Ovary (tissue), 7 donors: ENCODE measurements at regions not wholly inside any gene's neighbourhood (a gene's known extent, or its start where the extent isn't known, plus 50 kb on each side); places are given as distances from the start of the nearest gene placed in this dataset.

Source experiments
- DNase-seq, 5 donors: peaks; one replicate each; pipeline ENCODE4 v3.0.0-alpha.2; 2019 to 2020
- H3K27ac ChIP-seq, 2 donors: fragments of 200-600 bp; one replicate each; pipeline versions ENCODE4 v1.5.1 to v1.8.0; 2019 to 2022
- H3K27me3 ChIP-seq: fragments of 200-600 bp; one replicate; pipeline ENCODE4 v1.8.0; 2022
- H3K36me3 ChIP-seq: fragments of 200-600 bp; sonication (generic); one replicate; pipeline ENCODE4 v1.5.1; 2019
- H3K4me1 ChIP-seq: one replicate; pipeline ENCODE4 v1.8.1; 2013; ENCODE audit warnings: mild to moderate bottlenecking, moderate library complexity; ENCODE audit not compliant: insufficient read depth
- H3K4me3 ChIP-seq: fragments of 200-600 bp; sonication (generic); one replicate; pipeline ENCODE4 v1.5.1; 2017
- H3K9me3 ChIP-seq, 2 donors: fragments of 200-600 bp in 1 of 2; sonication (generic) in 1 of 2; one replicate each; pipeline versions ENCODE4 v1.5.1 to v1.8.1; 2013 to 2019; ENCODE audit warnings: mild to moderate bottlenecking in 1 of 2, moderate library complexity in 1 of 2
- CTCF ChIP-seq, 3 donors: fragments of 450-650 bp in 2 of 3; fragments of 200-600 bp in 1 of 3; IDR thresholded peaks; one replicate each; pipeline versions ENCODE4 v1.5.1 to v1.8.0; 2016 to 2022; ENCODE audit warnings: antibody characterized with exemption in 3 of 3, mild to moderate bottlenecking in 1 of 3
- EP300 ChIP-seq: sonication (generic); formaldehyde crosslinking; IDR thresholded peaks from one replicate; pipeline ENCODE4 v1.6.1; 2017; ENCODE audit warnings: antibody characterized with exemption
- POLR2A ChIP-seq: fragments of 450-650 bp; IDR thresholded peaks from one replicate; pipeline ENCODE4 v1.6.1; 2017; ENCODE audit warnings: antibody characterized with exemption, mild to moderate bottlenecking, moderate library complexity
- WGBS, 3 donors: extraction: QIAGEN DNeasy Blood & Tissue Kit in 1 of 3; methylation state at CpG; one replicate each; pipeline versions ENCODE4 v1.1.5 to v1.1.7; 2013 to 2017; 5-methylcytosine and 5-hydroxymethylcytosine counted together
- intact Hi-C, 4 donors: fragments of 100-400 bp; cut with DNase I; formaldehyde crosslinking; loops; one replicate each; pipeline versions ENCODE4 v1.11.0 to v1.15.1; 2022 to 2023
- donor health status: DM: no; HTN: no; CAD: no; lungs with moderate emphysema.
- donor health status: DM: no; HTN: no; CAD: no.
- donor health status: Bipolar disorder and iron deficiency.
- donor health status: DM: no; HTN: no; CAD: no.
- donor health status: DM: yes; HTN: yes; CAD: no.

DNA sequence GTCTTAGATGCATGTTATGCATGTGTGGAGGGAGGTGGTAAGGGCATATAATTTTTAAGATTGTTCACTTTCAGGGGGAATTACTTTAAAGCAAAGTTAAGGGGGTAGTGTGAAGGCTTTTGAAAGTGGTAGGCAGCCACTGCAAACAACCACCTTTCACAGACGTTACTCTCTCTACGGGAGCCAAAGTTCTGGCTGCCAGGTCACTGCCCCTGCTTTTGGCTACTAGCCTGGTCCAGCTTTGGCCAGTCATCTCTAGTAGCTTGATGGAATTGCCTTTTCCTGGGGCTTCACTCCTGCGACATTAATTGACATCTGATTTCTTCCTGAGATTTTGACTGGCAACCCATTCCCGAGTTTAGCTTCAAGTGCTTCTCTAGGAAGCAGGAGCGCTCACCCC lies 397.5 kb downstream of the CDH11 start:
- H3K9me3 ChIP-seq, result no peaks in the 10 kb centered on the region
- H3K36me3 ChIP-seq, result no peaks in the 10 kb centered on the region
- intact Hi-C loops, result no loop called here
- H3K27me3 ChIP-seq, result no peaks in the 10 kb centered on the region
- DNase-seq, result no peak
- H3K27ac ChIP-seq, result no peak overlapping the region
- WGBS, 3 donors, result 75 to 82% (median 79%) methylated on average over 5 of the region's 5 CpGs
- TF ChIP-seq POLR2A, result no peak
- TF ChIP-seq EP300, result no peak
- no peak for TF ChIP-seq CTCF (IDR thresholded peaks at IDR 0.05)
- H3K4me3 ChIP-seq, result no peak overlapping the region
- no peaks in the 10 kb centered on the region for H3K4me1 ChIP-seq

- H3K9me3 ChIP-seq, result no peaks in the 10 kb centered on the region
- no peak overlapping the region for H3K27ac ChIP-seq
- no peaks in the 10 kb centered on the region for H3K4me1 ChIP-seq
- H3K27me3 ChIP-seq, result no peaks in the 10 kb centered on the region
- intact Hi-C loops, result no loop called here
- no peak for TF ChIP-seq CTCF (IDR thresholded peaks at IDR 0.05)
- TF ChIP-seq POLR2A, result no peak
- TF ChIP-seq EP300, result no peak
- no peaks in the 10 kb centered on the region for H3K36me3 ChIP-seq
- DNase-seq, result no peak
- WGBS, 3 donors, result 84 to 89% (median 85%) methylated on average over 7 of the region's 7 CpGs
- no peak overlapping the region for H3K4me3 ChIP-seq
These were observed 403.4 kb downstream of the CDH11 start for GRCh38 chr16:64718486-64718885.

DNA sequence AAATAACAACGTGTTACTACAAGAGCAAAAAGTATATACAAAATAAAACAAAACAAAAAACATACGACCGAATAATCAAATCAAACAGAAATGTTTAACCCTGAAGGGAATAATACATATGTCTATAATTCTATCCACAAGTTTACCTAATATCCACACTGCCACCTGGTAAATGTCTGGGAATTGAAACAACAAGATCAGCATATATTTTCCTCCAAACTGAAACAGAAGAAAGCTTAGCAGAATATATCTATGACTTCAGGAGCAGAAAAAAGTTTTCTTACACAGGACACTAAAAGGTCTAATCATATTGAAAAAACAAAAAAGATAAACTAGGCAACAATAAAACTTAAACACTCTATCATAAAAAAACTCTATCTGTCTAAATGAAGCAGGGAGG lies 404.0 kb downstream of the CDH11 start:
- Histone ChIP-seq H3K27me3 (no peaks in the 10 kb centered on the region), H3K4me1 (no peaks in the 10 kb centered on the region), H3K27ac (no peak overlapping the region), H3K36me3 (no peaks in the 10 kb centered on the region), H3K4me3 (no peak overlapping the region), H3K9me3 (no peaks in the 10 kb centered on the region)
- DNase-seq, result no peak
- TF ChIP-seq EP300, result no peak
- TF ChIP-seq POLR2A, result no peak
- TF ChIP-seq CTCF (IDR thresholded peaks at IDR 0.05), result no peak
- 12 to 42% (median 12%) methylated on average over 3 of the region's 3 CpGs for WGBS, 3 donors
- intact Hi-C loops, result no loop called here

- intact Hi-C loops, result no loop called here
- WGBS, 3 donors, result 83 to 94% (median 86%) methylated on average over 2 of the region's 2 CpGs
These were observed 406.2 kb downstream of the CDH11 start for GRCh38 chr16:64715624-64716023.

More at GRCh38 chr16:64715624-64716023, 406.2 kb downstream of the CDH11 start:
- no peaks in the 10 kb centered on the region for H3K27me3 ChIP-seq
- no peak overlapping the region for H3K4me3 ChIP-seq
- DNase-seq, result no peak
- no peak for TF ChIP-seq POLR2A
- no peak for TF ChIP-seq EP300
- TF ChIP-seq CTCF (IDR thresholded peaks at IDR 0.05), result no peak
- H3K36me3 ChIP-seq, result no peaks in the 10 kb centered on the region
- H3K9me3 ChIP-seq, result no peaks in the 10 kb centered on the region
- no peak overlapping the region for H3K27ac ChIP-seq
- H3K4me1 ChIP-seq, result no peaks in the 10 kb centered on the region
